BJ (cell line): ENCODE measurements at regions not wholly inside any gene's neighbourhood (a gene's known extent, or its start where the extent isn't known, plus 50 kb on each side); places are given as distances from the start of the nearest gene placed in this dataset.

Source experiments
- CTCF ChIA-PET: fragments of 350-600 bp; formaldehyde crosslinking; extraction: SDS; loops from one replicate; lab custom pipeline; 2021; ENCODE audit warnings: antibody characterized with exemption, inconsistent platforms; lab: Yijun Ruan, JAX
- POLR2A ChIA-PET: fragments of 300-600 bp; sonication (Branson Sonifier 250); formaldehyde crosslinking; extraction: SDS; loops from one replicate; lab custom pipeline; 2021; ENCODE audit warnings: antibody characterized with exemption; lab: Charles Lee
- DNase-seq: peaks from one replicate; pipeline ENCODE4 v3.0.0-alpha.2; 2011; ENCODE audit warnings: low read depth
- H3K27me3 ChIP-seq: 2 replicates; pipeline ENCODE4 v1.6.0; 2011; ENCODE audit warnings: low read length; ENCODE audit not compliant: control insufficient read depth, insufficient read depth
- H3K36me3 ChIP-seq: 2 replicates; pipeline ENCODE4 v1.5.1; 2011; ENCODE audit warnings: low read length; ENCODE audit not compliant: control insufficient read depth, insufficient read depth
- H3K4me3 ChIP-seq: 2 replicates; pipeline ENCODE4 v1.5.1; 2011; ENCODE audit warnings: low read depth, mild to moderate bottlenecking, control low read depth, low read length
- TF ChIP-seq, protein P1 (sequence below): IDR thresholded peaks from 2 replicates; pipeline ENCODE4 v1.5.1; 2011; ENCODE audit warnings: low read depth, mild to moderate bottlenecking, control low read depth, inconsistent platforms, low read length, moderate library complexity; ENCODE audit not compliant: insufficient read depth

DNA sequence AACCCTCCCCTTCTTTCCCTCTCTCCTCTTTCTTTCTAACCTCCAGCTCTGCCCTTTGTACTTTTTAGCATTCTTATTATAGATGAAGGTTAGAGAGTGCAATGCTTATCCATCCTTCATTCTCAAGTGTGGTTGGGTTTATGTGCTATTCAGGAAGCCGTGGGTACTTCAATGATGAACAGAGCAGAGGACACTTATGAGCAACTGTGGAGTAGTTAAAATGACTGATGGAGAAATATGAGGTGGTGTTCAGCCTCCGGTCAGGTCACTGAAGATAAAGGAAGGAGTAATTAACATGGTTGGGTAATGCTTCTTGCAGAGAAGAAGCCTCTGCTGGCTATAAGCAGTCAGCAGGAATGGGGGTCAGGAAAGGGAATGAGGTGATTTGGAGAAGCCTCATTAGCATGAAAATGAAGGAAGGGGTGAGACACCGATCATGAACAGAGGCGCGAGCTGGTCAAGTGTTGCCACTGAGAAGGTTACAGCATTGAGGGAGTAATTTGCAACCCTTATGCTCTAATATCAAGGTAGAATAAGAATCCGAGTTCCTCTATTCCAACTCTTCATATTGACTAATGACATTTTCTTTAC lies 174.7 kb downstream of the LPIN1 start:
- H3K36me3 ChIP-seq, result no peaks in the 10 kb centered on the region
- CTCF ChIA-PET, result no interaction called here
- TF ChIP-seq, protein P1, sequence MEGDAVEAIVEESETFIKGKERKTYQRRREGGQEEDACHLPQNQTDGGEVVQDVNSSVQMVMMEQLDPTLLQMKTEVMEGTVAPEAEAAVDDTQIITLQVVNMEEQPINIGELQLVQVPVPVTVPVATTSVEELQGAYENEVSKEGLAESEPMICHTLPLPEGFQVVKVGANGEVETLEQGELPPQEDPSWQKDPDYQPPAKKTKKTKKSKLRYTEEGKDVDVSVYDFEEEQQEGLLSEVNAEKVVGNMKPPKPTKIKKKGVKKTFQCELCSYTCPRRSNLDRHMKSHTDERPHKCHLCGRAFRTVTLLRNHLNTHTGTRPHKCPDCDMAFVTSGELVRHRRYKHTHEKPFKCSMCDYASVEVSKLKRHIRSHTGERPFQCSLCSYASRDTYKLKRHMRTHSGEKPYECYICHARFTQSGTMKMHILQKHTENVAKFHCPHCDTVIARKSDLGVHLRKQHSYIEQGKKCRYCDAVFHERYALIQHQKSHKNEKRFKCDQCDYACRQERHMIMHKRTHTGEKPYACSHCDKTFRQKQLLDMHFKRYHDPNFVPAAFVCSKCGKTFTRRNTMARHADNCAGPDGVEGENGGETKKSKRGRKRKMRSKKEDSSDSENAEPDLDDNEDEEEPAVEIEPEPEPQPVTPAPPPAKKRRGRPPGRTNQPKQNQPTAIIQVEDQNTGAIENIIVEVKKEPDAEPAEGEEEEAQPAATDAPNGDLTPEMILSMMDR, result no peak
- no peak overlapping the region for H3K4me3 ChIP-seq
- H3K27me3 ChIP-seq, result no peaks in the 10 kb centered on the region; the same call in 1 of the 2 replicates
- DNase-seq, result no peak
- POLR2A ChIA-PET, result no interaction called here

DNA sequence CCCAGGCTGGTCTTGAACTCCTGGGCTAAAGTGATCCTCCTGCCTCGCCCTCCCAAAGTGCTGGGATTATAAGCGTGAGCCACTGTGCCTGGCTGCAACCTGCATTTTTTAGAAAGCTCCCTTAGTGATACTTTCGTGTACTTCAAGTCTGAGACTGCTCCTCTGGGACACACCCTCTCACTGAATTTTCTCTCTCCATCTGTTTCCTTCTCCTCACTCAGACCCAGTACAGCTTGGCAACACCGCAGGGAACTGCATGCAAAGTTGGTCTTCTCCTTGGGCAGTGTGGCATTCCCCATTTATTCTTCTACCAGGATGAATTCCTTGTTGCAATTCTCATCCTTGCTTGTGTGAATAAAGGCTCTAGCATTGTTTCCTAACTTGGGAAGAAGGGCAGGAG lies 175.9 kb downstream of the LPIN1 start:
- no peaks in the 10 kb centered on the region for H3K36me3 ChIP-seq
- H3K4me3 ChIP-seq, result no peak overlapping the region
- ChIA-PET CTCF (no interaction called here), POLR2A (no interaction called here)
- DNase-seq, result no peak
- no peaks in the 10 kb centered on the region; the same call in 1 of the 2 replicates for H3K27me3 ChIP-seq
- TF ChIP-seq, protein P1, result no peak

DNA sequence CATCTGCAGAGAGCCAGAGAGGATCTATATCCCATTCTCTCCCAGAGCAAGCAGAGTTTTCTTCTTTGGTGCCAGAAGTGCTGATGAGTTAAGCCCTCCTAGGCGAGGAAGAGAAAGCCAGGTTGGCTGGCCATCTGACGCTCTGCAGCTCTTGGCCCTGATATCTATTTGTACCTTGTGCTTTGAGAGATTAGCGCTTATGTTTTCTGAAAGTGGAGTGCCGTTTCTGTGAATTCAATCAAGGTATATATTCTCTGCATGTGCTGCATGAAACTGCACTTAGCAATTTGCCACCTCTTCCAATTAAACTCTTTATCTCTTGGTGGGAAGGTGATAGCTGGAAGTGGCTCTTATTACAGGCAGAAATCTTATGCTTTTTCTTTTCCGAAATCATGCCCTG lies 177.5 kb downstream of the LPIN1 start:
- no peak overlapping the region for H3K4me3 ChIP-seq
- H3K36me3 ChIP-seq, result no peaks in the 10 kb centered on the region
- peaks cover 2% of the 10 kb centered on the region for H3K27me3 ChIP-seq
- no peak for DNase-seq
- POLR2A ChIA-PET, result no interaction called here
- TF ChIP-seq, protein P1, result no peak
- CTCF ChIA-PET, result no interaction called here

DNA sequence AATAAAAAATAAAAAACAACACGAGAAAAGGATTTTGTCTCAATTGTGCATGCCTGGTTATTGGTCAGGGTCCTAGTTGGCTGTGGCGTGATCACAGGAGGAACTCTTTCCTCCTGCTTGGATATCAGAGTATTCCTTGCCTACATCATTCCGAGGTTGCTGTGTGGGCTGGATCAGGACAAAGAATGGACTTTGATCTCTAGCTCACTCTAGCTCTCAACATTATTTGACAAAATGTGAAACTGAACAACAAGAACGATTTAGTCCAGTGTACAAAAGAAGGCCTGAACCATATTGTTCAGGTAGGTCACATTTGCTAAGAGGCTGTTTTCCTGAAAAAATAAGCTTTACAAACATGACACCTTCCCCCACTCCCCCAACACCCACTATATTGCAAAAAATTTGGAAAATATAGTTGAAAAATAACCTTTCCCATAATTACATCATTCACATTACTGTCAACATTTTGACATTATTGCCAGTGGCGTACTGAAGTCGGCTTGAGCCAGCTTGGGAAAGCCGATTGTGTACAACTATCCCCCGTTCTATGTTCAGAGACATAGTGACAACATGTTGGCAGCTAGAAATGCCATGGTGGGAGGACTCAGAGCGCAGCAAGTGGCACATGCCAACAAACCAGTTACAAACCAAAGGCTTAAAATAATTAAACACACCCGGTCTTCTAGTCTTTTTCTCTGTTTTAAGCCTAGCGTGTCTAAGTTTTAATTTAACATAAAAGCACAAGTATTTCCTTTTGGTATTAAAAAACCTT lies 179.0 kb downstream of the LPIN1 start:
- TF ChIP-seq, protein P1, result no peak
- H3K27me3 ChIP-seq, result peaks cover 2% of the 10 kb centered on the region
- DNase-seq, result no peak
- no peak overlapping the region for H3K4me3 ChIP-seq
- ChIA-PET CTCF (interaction anchor here (0.9 kb wide), 1 partner anchor 20 kb away, joined by 3 read pairs; no protein-coding TSS in a partner anchor), POLR2A (no interaction called here)
- H3K36me3 ChIP-seq, result no peaks in the 10 kb centered on the region

DNA sequence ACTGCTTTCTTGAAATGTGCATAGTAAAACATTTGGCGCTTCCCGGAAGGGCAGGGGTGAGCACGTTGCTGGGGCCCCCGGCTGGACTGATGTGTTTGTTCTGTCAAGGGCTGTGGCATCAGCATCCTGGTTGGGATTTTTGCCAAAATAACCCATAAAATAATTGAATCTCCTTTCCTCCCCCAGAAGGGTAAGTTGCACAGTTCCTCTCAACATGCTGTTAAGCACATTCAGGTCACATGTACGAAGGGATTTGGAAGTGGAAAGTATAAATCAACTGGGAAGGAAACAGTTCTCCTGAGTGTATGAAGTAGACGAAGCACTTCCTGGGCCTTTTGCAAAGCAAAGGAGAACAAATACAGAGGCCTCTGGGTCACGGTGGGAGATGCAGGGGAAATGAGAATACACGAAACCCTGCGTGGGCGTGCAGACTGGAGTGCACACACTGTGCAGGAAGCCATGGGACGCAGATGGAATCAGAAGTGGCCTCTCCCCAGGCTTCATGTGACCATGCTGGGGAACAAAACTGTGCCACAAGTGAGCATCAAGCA lies 183.9 kb downstream of the LPIN1 start:
- Histone ChIP-seq H3K36me3 (no peaks in the 10 kb centered on the region), H3K4me3 (no peak overlapping the region), H3K27me3 (peaks cover 2% of the 10 kb centered on the region)
- ChIA-PET CTCF (no interaction called here), POLR2A (no interaction called here)
- DNase-seq, result no peak
- TF ChIP-seq, protein P1, result no peak
